ENCODE measurements at regions not wholly inside any gene's neighbourhood (a gene's known extent, or its start where the extent isn't known, plus 50 kb on each side); places are given as distances from the start of the nearest gene placed in this dataset.
"Not testable (repeated sequence)": the region's sequence is repeated elsewhere in the genome, so short reads cannot be mapped to it uniquely, and the experiment has no call there.

DNA sequence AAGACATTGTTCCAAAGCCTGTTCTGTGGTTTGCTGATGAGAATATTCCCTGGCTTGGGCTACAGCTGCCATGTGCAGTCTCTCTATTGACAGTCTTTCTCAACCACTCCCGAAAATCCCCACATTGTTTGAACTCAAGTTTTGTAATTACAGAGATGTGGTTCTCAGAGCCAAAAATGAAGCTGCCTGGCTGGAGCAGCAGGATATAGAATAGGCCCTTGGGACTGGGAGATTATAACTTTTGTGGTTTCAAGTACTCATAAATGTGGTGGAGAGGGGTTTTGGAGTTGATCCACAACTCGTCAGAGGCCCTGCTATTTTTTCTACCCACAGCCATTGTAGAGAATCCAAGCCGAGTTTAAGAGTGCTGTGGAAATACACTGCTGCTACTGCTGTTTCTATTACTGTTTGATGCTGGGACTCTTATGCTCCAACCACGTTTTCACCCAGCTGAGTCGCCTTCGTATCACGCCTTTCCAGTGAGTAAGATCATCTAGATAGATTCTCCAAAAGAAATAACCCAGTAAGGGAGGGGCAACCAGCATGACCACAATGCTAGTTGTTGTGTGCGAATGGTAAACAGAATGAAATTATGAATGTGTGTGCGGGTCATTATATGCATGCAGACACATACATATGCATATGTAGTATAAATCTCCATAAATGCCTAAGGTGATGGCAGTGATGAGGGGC lies 57.1 kb upstream of the ATXN3L start:
- Mint-ChIP-seq H3K4me1 (ENCODE audit: low read depth) (peaks cover 13% of the 10 kb centered on the region), H3K4me3 (no peak overlapping the region), H3K27me3 (ENCODE audit: low read depth) (no peaks in the 10 kb centered on the region), H3K9me3 (no peaks in the 10 kb centered on the region), H3K36me3 (ENCODE audit: low read depth) (no peaks in the 10 kb centered on the region), H3K27ac (no peak overlapping the region)
- DNase-seq (ENCODE audit: low spot score): peak; percentile 9

DNA sequence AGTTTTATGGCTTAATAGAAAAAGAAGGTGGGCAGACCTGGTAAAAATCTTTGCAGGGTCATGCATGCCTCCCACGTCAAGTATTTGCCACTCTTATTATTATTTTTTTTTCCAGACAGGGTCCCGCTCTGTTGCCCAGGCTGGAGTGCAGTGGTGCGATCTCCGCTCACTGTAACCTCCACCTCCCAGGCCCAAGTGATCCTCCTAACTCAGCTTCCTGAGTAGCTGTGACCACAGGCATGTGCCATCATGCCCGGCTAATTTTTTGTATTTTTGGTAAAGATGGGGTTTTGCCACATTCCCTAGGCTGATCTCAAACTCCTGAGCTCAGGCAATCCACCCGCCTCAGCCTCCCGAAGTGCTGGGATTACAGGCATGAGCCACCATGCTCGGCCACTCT lies 55.7 kb upstream of the ATXN3L start:
- H3K9me3 Mint-ChIP-seq; H3K27ac Mint-ChIP-seq; H3K4me3 Mint-ChIP-seq; H3K36me3 Mint-ChIP-seq (ENCODE audit: low read depth); DNase-seq (ENCODE audit: low spot score); H3K27me3 Mint-ChIP-seq (ENCODE audit: low read depth): not testable (repeated sequence)
- H3K4me1 Mint-ChIP-seq (ENCODE audit: low read depth): peaks cover 12% of the 10 kb centered on the region

DNA sequence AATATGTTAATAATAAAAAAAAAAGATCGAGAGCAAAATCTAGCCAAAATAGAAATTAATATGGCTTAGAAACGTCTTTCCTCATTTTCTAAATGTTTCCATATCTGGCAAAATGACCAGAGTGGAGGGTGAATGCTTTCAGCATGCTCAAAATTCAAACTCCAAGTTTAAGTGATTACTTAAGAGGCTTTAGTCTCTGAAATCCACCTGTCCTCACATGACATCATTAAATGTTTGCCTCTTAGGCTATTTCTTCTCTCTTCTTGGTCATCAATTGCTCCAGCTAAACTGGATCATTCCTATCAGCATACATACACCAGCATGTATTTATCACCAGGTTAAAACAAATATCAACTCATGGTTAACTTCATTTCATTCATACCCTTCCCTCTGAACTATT lies 54.5 kb upstream of the ATXN3L start:
- H3K27me3 Mint-ChIP-seq (ENCODE audit: low read depth): no peaks in the 10 kb centered on the region
- H3K4me3 Mint-ChIP-seq: no peak overlapping the region
- no peaks in the 10 kb centered on the region for H3K36me3 Mint-ChIP-seq (ENCODE audit: low read depth)
- peaks cover 9% of the 10 kb centered on the region for H3K4me1 Mint-ChIP-seq (ENCODE audit: low read depth)
- DNase-seq (ENCODE audit: low spot score): no peak
- no peaks in the 10 kb centered on the region for H3K9me3 Mint-ChIP-seq
- H3K27ac Mint-ChIP-seq: no peak overlapping the region

DNA sequence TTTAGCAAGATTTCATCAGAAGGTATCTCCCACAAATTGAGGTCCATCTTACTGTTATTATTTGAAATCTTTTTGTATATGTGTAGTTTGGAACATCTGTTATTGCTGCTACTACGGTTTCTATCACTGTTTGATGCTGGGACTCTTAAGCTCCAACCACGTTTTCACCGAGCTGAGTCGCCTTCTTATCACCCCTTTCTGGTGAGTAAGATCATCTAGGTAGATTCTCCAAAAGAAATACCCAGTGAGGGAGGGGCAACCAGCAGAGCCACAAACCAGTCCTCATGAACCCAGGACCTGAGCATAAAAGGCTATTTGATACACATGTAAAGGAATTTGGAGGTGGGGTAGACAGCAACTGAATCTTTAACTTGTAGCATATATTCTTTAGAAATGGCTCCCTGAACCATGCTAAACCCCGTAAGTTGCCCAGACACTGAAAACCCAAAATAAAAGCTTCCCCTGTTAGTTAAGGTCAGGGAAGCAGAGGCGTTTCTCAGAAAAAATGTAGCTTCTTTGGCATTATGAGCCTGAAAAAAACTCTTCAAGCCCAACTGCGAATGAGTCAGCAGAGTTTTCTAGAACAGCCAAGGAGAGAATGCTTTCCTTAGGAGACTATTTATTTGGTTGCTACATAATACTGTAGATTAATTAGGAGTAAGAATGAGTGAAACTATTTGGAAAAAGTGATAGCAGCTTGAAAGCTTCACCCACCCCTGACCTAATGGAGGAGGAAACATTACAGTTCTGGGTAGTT lies 53.8 kb upstream of the ATXN3L start:
- peak; percentile 13 for DNase-seq (ENCODE audit: low spot score)
- no peak overlapping the region for H3K4me3 Mint-ChIP-seq
- peaks cover 9% of the 10 kb centered on the region for H3K4me1 Mint-ChIP-seq (ENCODE audit: low read depth)
- H3K27me3 Mint-ChIP-seq (ENCODE audit: low read depth): no peaks in the 10 kb centered on the region
- H3K27ac Mint-ChIP-seq: peak overlapping the region; percentile 41
- H3K9me3 Mint-ChIP-seq: no peaks in the 10 kb centered on the region
- no peaks in the 10 kb centered on the region for H3K36me3 Mint-ChIP-seq (ENCODE audit: low read depth)

DNA sequence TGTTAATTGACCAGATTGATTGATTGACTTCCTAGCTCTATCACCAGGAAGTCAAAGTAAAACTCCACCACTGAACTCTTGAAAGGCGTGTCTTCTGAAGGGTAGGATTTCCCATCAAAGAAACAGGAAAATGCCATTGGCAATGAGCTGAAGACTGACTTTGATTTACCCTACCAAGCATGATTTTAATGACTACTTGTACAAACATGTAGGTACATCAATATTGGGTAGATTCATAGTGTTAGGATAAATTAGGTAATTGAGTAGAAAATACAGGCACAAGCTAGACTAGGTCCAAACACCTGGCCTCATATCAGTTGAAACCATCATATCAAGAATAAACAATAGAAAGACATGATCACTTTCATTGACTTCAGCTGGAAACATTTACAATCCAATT lies 53.2 kb upstream of the ATXN3L start:
- Mint-ChIP-seq H3K27me3 (ENCODE audit: low read depth) (no peaks in the 10 kb centered on the region), H3K36me3 (ENCODE audit: low read depth) (no peaks in the 10 kb centered on the region), H3K9me3 (no peaks in the 10 kb centered on the region), H3K4me1 (ENCODE audit: low read depth) (peaks cover 9% of the 10 kb centered on the region), H3K27ac (no peak overlapping the region), H3K4me3 (no peak overlapping the region)
- DNase-seq (ENCODE audit: low spot score): no peak

DNA sequence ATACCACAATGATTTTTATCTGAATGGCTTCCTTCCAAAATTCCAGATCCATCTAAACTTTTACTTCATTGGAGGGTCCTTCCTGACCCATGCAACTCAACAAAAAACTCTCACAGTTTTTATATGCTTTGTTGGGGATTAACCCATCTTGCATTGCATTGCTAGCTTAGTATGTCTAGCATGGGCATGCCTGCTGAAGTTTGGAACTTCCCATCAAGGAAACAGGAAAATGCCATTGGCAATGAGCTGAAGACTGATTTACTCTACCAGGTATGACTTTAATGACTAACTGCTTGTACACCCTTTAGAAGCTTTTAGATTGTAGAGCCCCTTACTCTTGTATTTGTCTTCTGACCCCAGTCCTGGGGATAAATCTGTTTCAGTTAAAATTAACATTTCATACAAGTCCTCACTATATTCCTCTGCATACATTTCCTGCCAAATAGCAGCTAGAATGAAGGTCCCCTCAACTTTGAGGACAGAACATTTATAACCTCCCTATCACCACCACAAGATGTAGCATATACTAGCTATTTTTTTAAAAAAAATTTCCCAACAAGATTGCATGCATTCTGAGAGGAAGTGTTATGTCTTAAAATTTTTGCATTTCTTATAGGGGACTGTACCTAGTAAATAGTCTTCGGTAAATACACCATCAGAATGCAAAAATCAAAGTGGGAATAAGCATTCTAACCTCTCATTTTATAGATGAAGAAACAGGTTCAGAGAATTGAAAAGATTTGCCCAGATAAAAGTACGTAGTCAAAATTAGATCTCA lies 52.5 kb upstream of the ATXN3L start:
- DNase-seq (ENCODE audit: low spot score): no peak

DNA sequence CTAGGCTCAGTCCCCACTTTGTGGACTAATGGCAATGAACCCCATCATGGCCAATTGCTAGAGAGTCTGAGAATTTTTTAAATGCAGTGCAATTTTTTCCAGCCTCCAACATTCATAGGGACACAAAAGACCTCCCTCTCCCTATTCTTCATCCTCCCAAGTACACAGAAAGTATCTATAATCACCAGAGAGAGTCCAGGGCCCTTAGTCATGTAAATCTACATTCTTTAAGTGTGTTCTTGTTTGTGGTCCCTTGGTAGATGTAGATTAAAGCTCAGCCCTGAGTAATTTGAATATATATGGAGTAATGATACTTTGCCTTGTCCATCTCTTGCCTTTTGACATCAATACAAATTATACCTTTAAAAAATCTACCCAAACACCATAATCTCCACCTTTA lies 51.3 kb upstream of the ATXN3L start:
- no peak overlapping the region for H3K4me3 Mint-ChIP-seq
- H3K27ac Mint-ChIP-seq: no peak overlapping the region
- H3K9me3 Mint-ChIP-seq: no peaks in the 10 kb centered on the region
- H3K4me1 Mint-ChIP-seq (ENCODE audit: low read depth): peaks cover 6% of the 10 kb centered on the region
- no peaks in the 10 kb centered on the region for H3K36me3 Mint-ChIP-seq (ENCODE audit: low read depth)
- H3K27me3 Mint-ChIP-seq (ENCODE audit: low read depth): no peaks in the 10 kb centered on the region
- no peak for DNase-seq (ENCODE audit: low spot score)

More for the DNA sequence above, 52.5 kb upstream of the ATXN3L start:
- no peaks in the 10 kb centered on the region for H3K27me3 Mint-ChIP-seq (ENCODE audit: low read depth)
- no peaks in the 10 kb centered on the region for H3K9me3 Mint-ChIP-seq
- no peaks in the 10 kb centered on the region for H3K36me3 Mint-ChIP-seq (ENCODE audit: low read depth)
- no peak overlapping the region for H3K27ac Mint-ChIP-seq
- H3K4me1 Mint-ChIP-seq (ENCODE audit: low read depth): peaks cover 9% of the 10 kb centered on the region
- H3K4me3 Mint-ChIP-seq: no peak overlapping the region

DNA sequence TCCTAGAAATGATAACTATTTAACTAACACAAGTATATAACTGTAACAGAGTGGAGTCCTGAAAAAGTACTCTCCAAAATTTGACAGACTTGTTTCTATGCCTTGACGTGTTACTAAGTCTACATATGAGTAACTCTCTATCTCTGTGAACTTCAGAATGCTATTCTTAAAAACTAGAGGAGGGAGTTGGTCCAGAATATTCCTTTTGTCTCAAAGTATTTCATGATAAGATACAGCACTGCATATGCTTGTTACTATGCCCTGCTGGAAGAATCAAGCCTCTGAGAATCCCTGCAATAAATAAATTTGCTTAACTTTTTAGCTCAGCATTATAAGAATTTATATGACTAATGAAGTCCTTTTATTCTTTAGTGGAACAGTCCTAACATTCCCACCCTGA lies 50.9 kb upstream of the ATXN3L start:
- no peak overlapping the region for H3K27ac Mint-ChIP-seq
- no peak overlapping the region for H3K4me3 Mint-ChIP-seq
- H3K9me3 Mint-ChIP-seq: no peaks in the 10 kb centered on the region
- H3K4me1 Mint-ChIP-seq (ENCODE audit: low read depth): peaks cover 6% of the 10 kb centered on the region
- DNase-seq (ENCODE audit: low spot score): no peak
- H3K36me3 Mint-ChIP-seq (ENCODE audit: low read depth): no peaks in the 10 kb centered on the region
- H3K27me3 Mint-ChIP-seq (ENCODE audit: low read depth): no peaks in the 10 kb centered on the region

All from T-helper 2 cell treated with Interferon-gamma antibody and Interleukin-4, amounts not matched to agents 5 μg/mL and 100 μg/mL, for 36 hours (primary cell).